Natural killer cell (primary cell): ENCODE measurements at regions not wholly inside any gene's neighbourhood (a gene's known extent, or its start where the extent isn't known, plus 50 kb on each side); places are given as distances from the start of the nearest gene placed in this dataset.

Experiments
- ATAC-seq, 3 donors: fragments of 150-1000 bp in 2 of 3; fragments of 200-7000 bp in 1 of 3; cut with Tn5 transposase; 1 replicate in 1 of 3; 2 replicates in 2 of 3; pipeline ENCODE4 v1.10.0; 2021; ENCODE audit warnings: mild to moderate bottlenecking in 2 of 3, moderate library complexity in 2 of 3
- DNase-seq, 2 donors: peaks; one replicate each; pipeline versions ENCODE4 v3.0.0 to v3.0.0-alpha.2; 2013 to 2021; ENCODE audit warnings: mixed read lengths in 1 of 2
- H3K27ac ChIP-seq: one replicate; pipeline ENCODE4 v1.5.1; 2013; ENCODE audit warnings: mild to moderate bottlenecking, low read length
- H3K27me3 ChIP-seq: one replicate; pipeline ENCODE4 v1.6.1; 2013; ENCODE audit warnings: low read length; ENCODE audit not compliant: control insufficient read depth, insufficient read depth
- H3K36me3 ChIP-seq: one replicate; pipeline ENCODE4 v1.6.1; 2013; ENCODE audit warnings: low read length; ENCODE audit not compliant: control insufficient read depth, insufficient read depth
- H3K4me1 ChIP-seq: one replicate; pipeline ENCODE4 v1.6.1; 2013; ENCODE audit warnings: low read length; ENCODE audit not compliant: control insufficient read depth, insufficient read depth
- H3K4me3 ChIP-seq: one replicate; pipeline ENCODE4 v1.5.1; 2013; ENCODE audit warnings: low read length
- H3K9me3 ChIP-seq: one replicate; pipeline ENCODE4 v1.6.1; 2013; ENCODE audit warnings: low read length; ENCODE audit not compliant: control insufficient read depth, insufficient read depth
- H3K27ac Mint-ChIP-seq, 2 donors: one replicate each; pipeline ENCODE4 v1.8.0; 2022; ENCODE audit warnings: mild to moderate bottlenecking in 2 of 2, mixed read lengths in 2 of 2, moderate library complexity in 1 of 2
- H3K27me3 Mint-ChIP-seq, 2 donors: one replicate each; pipeline ENCODE4 v1.8.0; 2022; ENCODE audit warnings: low read depth in 2 of 2, mixed read lengths in 2 of 2
- H3K36me3 Mint-ChIP-seq: one replicate; pipeline ENCODE4 v1.8.0; 2022; ENCODE audit warnings: mixed read lengths
- H3K4me1 Mint-ChIP-seq, 2 donors: one replicate each; pipeline ENCODE4 v1.8.0; 2022; ENCODE audit warnings: mixed read lengths in 2 of 2
- H3K4me3 Mint-ChIP-seq: one replicate; pipeline ENCODE4 v1.8.0; 2022; ENCODE audit warnings: mild to moderate bottlenecking, moderate library complexity, mixed read lengths
- H3K9me3 Mint-ChIP-seq, 2 donors: one replicate each; pipeline ENCODE4 v1.8.0; 2022; ENCODE audit warnings: mixed read lengths in 2 of 2
- intact Hi-C: fragments of 100-400 bp; cut with micrococcal nuclease; formaldehyde crosslinking; loops from one replicate; pipeline ENCODE4 v1.14.2; 2022
- TF ChIP-seq, protein P1 (sequence below): fragments of 200-600 bp; IDR thresholded peaks from one replicate; pipeline ENCODE4 v1.8.0; 2022; ENCODE audit warnings: antibody characterized with exemption

DNA sequence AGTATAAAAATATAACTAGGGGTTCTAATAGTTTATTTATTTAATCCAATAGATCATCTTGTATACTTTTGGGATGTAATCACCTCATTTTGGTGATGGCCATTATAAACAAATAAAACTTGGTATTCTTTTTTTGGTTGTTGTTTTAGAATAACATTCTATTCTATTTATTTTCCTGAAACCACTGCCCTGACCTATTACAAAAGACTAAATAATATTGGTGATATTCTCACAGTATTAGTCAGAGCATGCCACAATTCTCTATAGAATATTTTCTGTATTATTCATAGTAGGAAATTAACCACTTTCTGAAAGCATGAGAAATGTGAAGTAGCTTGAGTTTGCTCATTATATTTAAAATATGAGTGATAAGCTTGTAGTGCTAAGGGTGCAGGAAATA, 54.1 kb upstream of the LRRC7 start:
- H3K27me3 Mint-ChIP-seq: no peaks in the 10 kb centered on the region
- ATAC-seq (no peak), DNase-seq (no peak)
- H3K4me3 ChIP-seq: no peak overlapping the region
- H3K4me1 Mint-ChIP-seq: no peaks in the 10 kb centered on the region
- no peaks in the 10 kb centered on the region for H3K4me1 ChIP-seq
- intact Hi-C loops: no loop called here
- H3K9me3 Mint-ChIP-seq: peaks cover 8 to 9% of the 10 kb centered on the region in 2 donors
- H3K4me3 Mint-ChIP-seq: no peak overlapping the region
- no peaks in the 10 kb centered on the region for H3K36me3 ChIP-seq
- H3K27ac Mint-ChIP-seq: no peak overlapping the region
- TF ChIP-seq, protein P1, sequence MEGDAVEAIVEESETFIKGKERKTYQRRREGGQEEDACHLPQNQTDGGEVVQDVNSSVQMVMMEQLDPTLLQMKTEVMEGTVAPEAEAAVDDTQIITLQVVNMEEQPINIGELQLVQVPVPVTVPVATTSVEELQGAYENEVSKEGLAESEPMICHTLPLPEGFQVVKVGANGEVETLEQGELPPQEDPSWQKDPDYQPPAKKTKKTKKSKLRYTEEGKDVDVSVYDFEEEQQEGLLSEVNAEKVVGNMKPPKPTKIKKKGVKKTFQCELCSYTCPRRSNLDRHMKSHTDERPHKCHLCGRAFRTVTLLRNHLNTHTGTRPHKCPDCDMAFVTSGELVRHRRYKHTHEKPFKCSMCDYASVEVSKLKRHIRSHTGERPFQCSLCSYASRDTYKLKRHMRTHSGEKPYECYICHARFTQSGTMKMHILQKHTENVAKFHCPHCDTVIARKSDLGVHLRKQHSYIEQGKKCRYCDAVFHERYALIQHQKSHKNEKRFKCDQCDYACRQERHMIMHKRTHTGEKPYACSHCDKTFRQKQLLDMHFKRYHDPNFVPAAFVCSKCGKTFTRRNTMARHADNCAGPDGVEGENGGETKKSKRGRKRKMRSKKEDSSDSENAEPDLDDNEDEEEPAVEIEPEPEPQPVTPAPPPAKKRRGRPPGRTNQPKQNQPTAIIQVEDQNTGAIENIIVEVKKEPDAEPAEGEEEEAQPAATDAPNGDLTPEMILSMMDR: no peak
- H3K27me3 ChIP-seq: no peaks in the 10 kb centered on the region
- H3K36me3 Mint-ChIP-seq: no peaks in the 10 kb centered on the region
- no peak overlapping the region for H3K27ac ChIP-seq
- peaks cover 2% of the 10 kb centered on the region for H3K9me3 ChIP-seq
